Activated CD8-positive, alpha-beta memory T cell treated with anti-CD3 and anti-CD28 coated beads for 24 hours (primary cell): ENCODE measurements at regions not wholly inside any gene's neighbourhood (a gene's known extent, or its start where the extent isn't known, plus 50 kb on each side); places are given as distances from the start of the nearest gene placed in this dataset.
A peak's percentile ranks its signal among the peaks of the same experiment; 100 is the strongest.

Experiments
- DNase-seq: peaks from one replicate; pipeline ENCODE4 v3.0.0-alpha.2; 2020

DNA sequence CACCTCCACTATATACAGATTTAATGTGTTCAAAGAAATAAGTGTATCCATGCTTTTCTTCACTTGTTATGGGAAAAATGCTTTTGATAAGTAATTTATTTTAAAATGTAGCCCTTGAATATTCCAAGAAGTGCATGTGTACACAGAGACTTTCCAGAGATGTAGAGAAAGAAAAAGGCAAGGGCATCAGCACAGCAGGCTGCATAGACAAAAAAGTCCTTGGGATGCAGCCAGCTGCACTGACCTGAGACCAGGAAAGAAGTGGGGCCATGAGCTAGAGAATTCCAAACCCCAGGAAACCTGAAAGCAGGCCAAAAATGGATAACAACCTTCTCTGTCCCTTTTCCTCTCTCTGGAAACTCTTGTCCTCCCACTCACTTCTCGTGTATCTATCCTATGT, 51.6 kb upstream of the PRDM8 start:
- no peak for DNase-seq

DNA sequence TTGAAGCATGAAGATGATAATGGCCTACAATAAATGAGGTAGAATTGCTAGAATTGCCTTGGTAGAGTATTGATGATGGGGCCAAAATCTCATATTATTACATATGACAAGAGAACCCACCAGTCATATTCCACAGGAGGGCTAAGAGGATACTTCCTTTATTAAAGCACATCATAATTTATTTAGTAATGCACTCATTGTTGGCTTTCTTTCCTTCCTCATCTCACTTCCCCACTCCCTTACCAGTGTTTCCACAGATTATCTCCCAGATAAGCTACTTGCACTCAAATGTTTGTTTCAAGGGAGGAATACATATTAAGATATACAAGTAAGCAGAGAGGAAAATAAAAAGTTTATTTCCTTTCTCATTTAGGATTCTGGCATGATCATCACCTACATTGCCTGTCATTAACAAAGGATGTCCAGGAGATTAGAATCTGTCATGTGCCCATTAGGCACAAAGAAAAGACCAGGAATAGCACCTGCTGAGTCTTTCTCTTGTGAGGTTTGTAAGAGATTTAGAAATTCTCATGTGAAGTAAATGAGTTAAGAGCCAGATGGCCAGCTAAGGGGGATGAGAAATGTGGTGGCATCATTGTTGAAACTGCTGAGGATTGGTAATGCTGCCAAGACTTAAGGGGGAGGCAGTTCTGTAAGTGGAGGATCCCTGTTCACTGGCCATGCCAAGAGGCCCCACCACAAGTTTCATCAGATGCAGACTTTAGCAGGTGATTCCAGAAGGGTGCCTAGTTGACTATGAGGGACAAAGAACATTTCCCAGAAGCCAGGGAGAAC, 52.4 kb upstream of the PRDM8 start:
- DNase-seq: no peak

DNA sequence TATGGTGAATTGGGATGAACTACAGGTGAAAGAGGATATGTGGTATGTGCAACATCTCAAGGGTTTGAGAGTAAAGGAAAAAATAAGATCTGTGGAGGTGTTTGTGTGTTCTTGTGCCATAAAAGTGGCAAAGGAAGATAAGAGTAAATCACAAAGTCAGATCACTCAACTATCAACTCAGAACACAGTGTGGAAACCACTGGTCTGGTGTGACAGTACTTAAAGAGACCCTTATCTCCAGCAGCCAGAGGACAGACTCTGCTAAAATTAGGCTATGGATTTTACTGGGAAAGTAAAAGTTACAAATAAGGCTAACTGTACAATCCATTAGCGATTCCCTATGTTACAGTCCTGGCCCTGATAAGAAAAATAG, 54.0 kb upstream of the PRDM8 start:
- DNase-seq: no peak

- no peak for DNase-seq
Observed at GRCh38 chr4:80142394-80143306, 54.7 kb upstream of the PRDM8 start.

DNA sequence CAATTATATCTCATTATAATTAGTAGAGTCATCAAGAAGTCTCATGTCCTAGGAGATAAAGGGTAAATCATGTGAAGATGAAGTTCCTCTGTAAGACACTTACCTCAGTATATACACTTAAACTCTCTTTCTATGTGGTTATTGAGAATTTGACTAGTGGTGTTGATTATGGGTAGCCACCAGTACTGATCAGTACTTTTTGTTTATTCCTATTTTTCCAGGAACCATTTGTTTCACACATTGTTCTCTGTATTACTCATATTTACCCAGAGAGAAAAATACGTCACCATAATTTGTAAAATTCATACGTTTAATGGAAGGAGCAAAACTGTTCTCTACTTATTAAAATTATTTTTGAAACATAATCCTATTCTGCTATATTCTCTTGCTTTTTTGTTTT, 55.8 kb upstream of the PRDM8 start:
- no peak for DNase-seq

- no peak for DNase-seq
Observed at GRCh38 chr4:80140194-80140593, 57.1 kb upstream of the PRDM8 start.

DNA sequence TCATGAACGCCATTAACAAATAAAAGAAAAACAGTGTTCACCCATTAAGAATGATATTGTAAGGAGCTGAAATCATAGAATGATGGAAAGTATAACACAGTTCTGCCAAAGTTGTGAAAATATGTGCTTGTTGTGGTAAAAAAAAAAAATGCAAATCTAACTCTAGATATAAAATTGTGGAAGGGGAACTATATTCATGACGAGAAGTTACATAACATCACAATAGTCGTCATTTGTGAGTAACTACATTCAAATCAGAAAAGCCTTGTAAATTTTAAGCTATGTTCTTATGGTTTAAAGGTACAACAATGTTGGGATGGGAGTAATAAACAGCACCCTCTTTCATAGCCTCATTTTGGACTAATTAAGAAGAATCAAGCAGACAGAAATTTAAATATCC, 57.6 kb upstream of the PRDM8 start:
- DNase-seq: no peak

GRCh38 chr4:80138551-80139538, 58.5 kb upstream of the PRDM8 start:
- peak; percentile 67 for DNase-seq

- no peak for DNase-seq
Observed at GRCh38 chr4:80137631-80138030, 59.7 kb upstream of the PRDM8 start.

DNA sequence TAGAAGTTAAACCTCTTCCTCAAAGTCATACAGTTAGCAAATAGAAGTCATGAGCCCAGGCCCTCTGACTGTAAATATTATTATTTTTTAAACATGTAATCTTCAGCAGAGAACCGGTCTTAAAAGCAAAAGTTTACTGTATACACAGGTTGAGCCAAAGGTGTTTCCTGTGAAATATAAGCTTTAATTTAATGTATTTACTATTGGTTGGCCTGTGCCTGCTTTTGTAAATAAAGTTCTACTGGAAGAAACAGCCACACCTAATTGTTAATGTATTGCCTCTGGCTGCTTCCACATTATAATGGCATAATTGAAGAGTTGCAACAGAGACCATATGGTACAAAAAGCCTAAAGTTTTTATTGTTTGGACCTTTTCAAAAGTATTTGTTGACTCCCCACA, 61.0 kb upstream of the PRDM8 start:
- no peak for DNase-seq

DNA sequence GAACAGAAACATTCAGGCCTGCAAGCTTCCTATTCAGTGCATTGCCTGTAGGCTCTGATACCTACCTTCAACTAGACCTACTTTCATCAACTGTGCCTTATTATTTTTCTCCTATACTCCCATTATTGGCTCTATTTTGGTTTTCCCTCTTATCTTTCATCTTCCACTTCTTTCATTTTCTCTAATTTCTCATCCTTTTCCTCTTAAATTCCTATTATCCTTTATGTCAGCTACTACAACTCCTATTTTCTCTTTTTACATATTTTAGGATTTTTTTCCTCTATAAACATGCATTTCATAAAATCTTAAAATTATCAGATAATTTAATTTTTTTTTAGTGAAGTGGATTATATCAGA, 61.6 kb upstream of the PRDM8 start:
- no peak for DNase-seq

GRCh38 chr4:80134936-80135701, 62.1 kb upstream of the ANTXR2 start:
- DNase-seq: no peak

- no peak for DNase-seq
Observed at GRCh38 chr4:80133240-80133783, 60.3 kb upstream of the ANTXR2 start.

- DNase-seq: no peak
Observed at GRCh38 chr4:80129785-80130184, 56.8 kb upstream of the ANTXR2 start.

GRCh38 chr4:80128941-80129340, 55.9 kb upstream of the ANTXR2 start:
- DNase-seq: no peak

DNA sequence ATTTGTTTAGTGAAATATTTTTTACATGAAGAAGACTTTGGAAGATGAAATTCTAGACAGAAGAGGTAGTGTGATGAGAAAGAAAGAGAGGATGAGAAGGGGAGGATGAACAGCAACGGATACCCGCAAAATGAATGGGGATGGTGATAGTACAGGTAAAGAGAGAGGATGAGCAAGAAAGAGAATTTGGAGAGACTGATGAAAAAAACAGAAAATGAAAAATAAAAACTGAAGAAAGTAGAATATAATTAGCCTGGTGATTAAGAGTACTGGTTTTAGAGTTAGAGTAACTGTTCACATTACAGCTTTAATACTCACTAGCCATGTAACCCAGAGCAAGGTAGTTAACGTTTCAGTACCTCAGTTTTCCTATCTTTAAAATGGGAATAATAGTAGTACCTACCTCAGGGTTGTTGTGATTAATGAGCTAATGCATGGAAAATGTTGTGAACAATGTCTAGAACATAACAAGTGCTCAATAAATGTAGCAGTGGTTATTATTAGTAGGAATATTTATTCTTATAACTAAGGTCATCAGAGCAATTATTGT, 54.9 kb upstream of the ANTXR2 start:
- no peak for DNase-seq

DNA sequence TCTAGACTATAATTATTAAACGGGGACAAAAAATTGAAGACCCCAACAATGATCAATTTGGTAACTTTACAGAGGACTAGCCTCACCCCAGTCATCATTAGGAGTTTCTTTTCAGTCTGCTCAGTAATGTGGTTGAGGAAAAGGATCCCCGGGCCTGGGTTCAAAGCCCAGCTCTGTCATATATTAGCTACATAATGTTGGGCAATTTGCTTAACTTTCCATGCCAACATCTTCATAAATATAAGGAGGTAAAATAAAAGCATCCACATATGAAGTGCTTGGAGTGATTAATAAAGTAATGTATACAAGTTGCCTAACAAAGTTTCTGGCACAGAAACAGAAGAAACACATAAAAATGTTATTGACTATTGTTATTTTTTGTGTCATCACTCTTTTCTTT, 53.4 kb upstream of the ANTXR2 start:
- no peak for DNase-seq

- DNase-seq: peak; percentile 71
Observed at GRCh38 chr4:80125252-80126177, 52.5 kb upstream of the ANTXR2 start.

DNA sequence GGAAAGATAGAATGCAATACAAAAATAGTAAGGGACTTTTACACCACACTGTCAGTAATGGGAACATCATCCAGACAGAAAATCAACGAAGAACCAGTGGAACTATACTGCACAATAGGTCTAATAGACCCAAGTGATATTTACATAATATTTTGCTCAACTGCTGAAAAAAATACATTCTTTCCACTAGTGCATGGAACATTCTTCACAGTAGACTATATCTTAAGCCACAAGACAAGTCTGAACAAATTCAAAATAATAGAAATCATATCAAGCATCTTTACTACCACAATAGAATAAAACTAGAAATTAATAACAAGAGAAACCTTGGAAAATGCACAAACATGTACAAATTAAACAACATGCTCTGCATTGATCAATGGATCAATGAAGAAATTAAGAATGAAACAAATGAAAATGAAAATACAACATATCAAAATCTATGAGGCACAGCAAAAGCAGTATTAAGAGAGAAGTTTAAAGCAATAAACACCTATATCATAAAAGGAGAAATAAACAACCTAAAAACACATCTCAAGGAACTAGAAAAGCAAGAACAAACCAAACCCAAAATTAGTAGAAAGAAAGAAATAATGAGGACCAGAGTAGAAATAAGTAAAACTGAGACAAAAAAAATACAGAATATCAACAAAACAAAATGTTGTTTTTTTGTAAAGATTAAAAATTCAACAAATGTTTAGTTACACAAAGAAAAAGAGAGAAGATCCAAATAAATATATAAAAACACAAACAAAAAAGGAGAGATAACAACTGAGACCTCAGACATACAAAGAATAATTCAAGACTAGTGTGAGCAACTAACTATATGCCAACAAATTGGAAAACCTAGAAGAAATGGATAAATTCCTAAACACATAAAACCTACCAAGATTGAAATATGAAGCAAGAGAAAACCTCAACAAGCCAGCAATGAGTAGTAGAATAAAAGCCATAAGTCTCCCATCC, 51.5 kb upstream of the ANTXR2 start:
- DNase-seq: no peak
